Endothelial cell of umbilical vein (primary cell): ENCODE measurements at regions not wholly inside any gene's neighbourhood (a gene's known extent, or its start where the extent isn't known, plus 50 kb on each side); places are given as distances from the start of the nearest gene placed in this dataset.

ENCODE experiments used
- BruUV-seq: library from RNA; stranded (reverse); fragments of 400-500 nt; replicated peaks from 2 replicates; lab custom pipeline; 2021; lab: Mats Ljungman, UMichigan
- CTCF ChIA-PET: fragments of 300-600, 350-600 bp; sonication (Branson Sonifier 250); formaldehyde crosslinking; loops from one replicate; lab custom pipeline; 2021; ENCODE audit warnings: antibody characterized with exemption, inconsistent platforms; lab: Charles Lee
- POLR2A ChIA-PET: fragments of 300-600, 350-600 bp; sonication (Branson Sonifier 250); formaldehyde crosslinking; loops from one replicate; lab custom pipeline; 2021; ENCODE audit warnings: antibody characterized with exemption, inconsistent platforms; lab: Charles Lee
- DNase-seq: peaks from one replicate; pipeline ENCODE4 v3.0.0-alpha.2; 2011; ENCODE audit warnings: low read depth, low spot score
- FAIRE-seq: peaks from 2 replicates; lab custom pipeline; 2011; peaks lifted over from hg19 to GRCh38; lab: Jason Lieb, UNC
- H2AFZ ChIP-seq: 2 replicates; pipeline ENCODE4 v1.6.0; 2012; ENCODE audit warnings: low read depth, low read length, control low read depth, inconsistent platforms
- H3K27ac ChIP-seq: 2 replicates; pipeline ENCODE4 v1.5.1; 2011; ENCODE audit warnings: low read depth, mild to moderate bottlenecking, control low read depth, low read length, moderate library complexity; ENCODE audit not compliant: insufficient read depth
- H3K27me3 ChIP-seq, 2 experiments: 2 replicates each; pipeline versions ENCODE4 v1.6.0 to v1.6.1; 2011; ENCODE audit warnings: low read length in 2 of 2, mixed read lengths in 1 of 2; ENCODE audit not compliant: control insufficient read depth in 2 of 2, insufficient read depth in 2 of 2
- H3K36me3 ChIP-seq, 2 experiments: 2 replicates in 1 of 2; 3 replicates in 1 of 2; pipeline ENCODE4 v1.5.1; 2011; ENCODE audit warnings: low read length in 2 of 2, mild to moderate bottlenecking in 1 of 2, moderate library complexity in 1 of 2; ENCODE audit not compliant: control insufficient read depth in 2 of 2, insufficient read depth in 2 of 2; ENCODE audit errors: extremely low read depth in 1 of 2
- H3K4me1 ChIP-seq: 3 replicates; pipeline ENCODE4 v1.5.1; 2011; ENCODE audit warnings: mild to moderate bottlenecking, low read length; ENCODE audit not compliant: control insufficient read depth, insufficient read depth; ENCODE audit errors: extremely low read depth
- H3K4me2 ChIP-seq: 2 replicates; pipeline ENCODE4 v1.6.1; 2011; ENCODE audit warnings: low read length, control low read depth, mixed read lengths; ENCODE audit not compliant: insufficient read depth
- H3K4me3 ChIP-seq, 3 experiments: fragments of 200-600 bp in 1 of 3; sonication (generic), shearing (Covaris generic) in 1 of 3; replicated peaks in 1 of 3; 2 replicates each; pipeline ENCODE4 v1.5.1; 2011 to 2016; ENCODE audit warnings: control low read depth in 3 of 3, low read length in 3 of 3, mild to moderate bottlenecking in 2 of 3, inconsistent platforms in 1 of 3, low read depth in 1 of 3, moderate library complexity in 1 of 3; ENCODE audit not compliant: insufficient read depth in 1 of 3
- H3K79me2 ChIP-seq: 2 replicates; pipeline ENCODE4 v1.6.0; 2012; ENCODE audit warnings: low read length, inconsistent platforms; ENCODE audit not compliant: control insufficient read depth, insufficient read depth
- H3K9ac ChIP-seq: replicated peaks from 2 replicates; pipeline ENCODE3; 2011; ENCODE audit warnings: low read length, control low read depth; ENCODE audit not compliant: insufficient read depth; ENCODE audit errors: extremely low read depth
- H3K9me1 ChIP-seq: replicated peaks from 3 replicates; pipeline ENCODE4 v1.6.0; 2011; ENCODE audit warnings: mild to moderate bottlenecking, low read length; ENCODE audit not compliant: control insufficient read depth, insufficient read depth; ENCODE audit errors: extremely low read depth
- H3K9me3 ChIP-seq: replicated peaks from 2 replicates; pipeline ENCODE4 v1.5.1; 2012; ENCODE audit warnings: low read length, inconsistent platforms; ENCODE audit not compliant: control insufficient read depth, insufficient read depth
- H4K20me1 ChIP-seq: replicated peaks from 2 replicates; pipeline ENCODE3; 2011; ENCODE audit warnings: mild to moderate bottlenecking, low read length; ENCODE audit not compliant: control insufficient read depth, insufficient read depth; ENCODE audit errors: extremely low read depth
- CTCF ChIP-seq, 2 donors: IDR thresholded peaks; 1 replicate in 1 of 2; 2 replicates in 1 of 2; pipeline ENCODE4 v1.5.1; 2011; ENCODE audit warnings: low read length in 2 of 2, mild to moderate bottlenecking in 2 of 2, moderate library complexity in 2 of 2, control low read depth in 1 of 2, inconsistent platforms in 1 of 2, low read depth in 1 of 2; ENCODE audit not compliant: insufficient read depth in 1 of 2; ENCODE audit errors: extremely low read depth in 1 of 2
- EZH2 ChIP-seq: IDR thresholded peaks from 2 replicates; pipeline ENCODE4 v1.6.1; 2012; ENCODE audit warnings: borderline replicate concordance, low read depth, mild to moderate bottlenecking, moderate library complexity, low read length, inconsistent platforms; ENCODE audit not compliant: severe bottlenecking
- FOS ChIP-seq: IDR thresholded peaks from 2 replicates; pipeline ENCODE4 v1.6.1; 2011; ENCODE audit warnings: mild to moderate bottlenecking, low read length, moderate library complexity, borderline replicate concordance; ENCODE audit not compliant: insufficient read depth
- GATA2 ChIP-seq: IDR thresholded peaks from 2 replicates; pipeline ENCODE4 v1.7.0; 2011; ENCODE audit warnings: low read depth, mild to moderate bottlenecking, moderate library complexity, mixed read lengths, low read length; ENCODE audit not compliant: insufficient read length, insufficient read depth
- JUN ChIP-seq: IDR thresholded peaks from 2 replicates; pipeline ENCODE4 v1.6.1; 2011; ENCODE audit warnings: borderline replicate concordance, low read depth; ENCODE audit not compliant: insufficient read length, insufficient read depth
- MAX ChIP-seq: IDR thresholded peaks from 2 replicates; pipeline ENCODE4 v1.6.1; 2011; ENCODE audit not compliant: insufficient read depth, insufficient read length
- MYC ChIP-seq: IDR thresholded peaks from one replicate; pipeline ENCODE4 v1.6.1; 2011; ENCODE audit warnings: mild to moderate bottlenecking, low read depth, low read length
- POLR2A ChIP-seq: IDR thresholded peaks from 2 replicates; pipeline ENCODE4 v1.6.1; 2012; ENCODE audit warnings: low read depth, mild to moderate bottlenecking, control low read depth, low read length
- POLR2AphosphoS5 ChIP-seq: IDR thresholded peaks from 2 replicates; pipeline ENCODE4 v1.6.1; 2012; ENCODE audit warnings: low read depth, mild to moderate bottlenecking, control low read depth, low read length, moderate library complexity; ENCODE audit not compliant: insufficient read depth
- dilution Hi-C: fragments of 300-500 bp; cut with MboI; formaldehyde crosslinking; loops from one replicate; pipeline ENCODE4 v1.15.0; 2019; ENCODE audit warnings: low sequenced_read_pairs; ENCODE audit not compliant: extremely low pct_ligation_motif_present
- intact Hi-C: fragments of 100-400 bp; cut with micrococcal nuclease; formaldehyde crosslinking; loops from one replicate; pipeline ENCODE4 v1.10.0; 2022

GRCh38 chrX:51836823-51837222 is 56.6 kb upstream of the MAGED1 start:
- H3K27ac ChIP-seq = no peak overlapping the region
- intact Hi-C loops (no loop called here), dilution Hi-C loops (no loop called here)
- FAIRE-seq = no peak
- no peak overlapping the region for H3K9ac ChIP-seq
- H3K4me3 ChIP-seq = no peak overlapping the region
- H3K79me2 ChIP-seq = no peaks in the 10 kb centered on the region
- ChIA-PET POLR2A (no interaction called here), CTCF (no interaction called here)
- H2AFZ ChIP-seq = no peak overlapping the region
- no peaks in the 10 kb centered on the region for H3K4me1 ChIP-seq
- no peak overlapping the region for H3K4me2 ChIP-seq
- H3K36me3 ChIP-seq = no peaks in the 10 kb centered on the region
- no peaks in the 10 kb centered on the region for H3K9me1 ChIP-seq
- TF ChIP-seq JUN = no peak
- TF ChIP-seq EZH2 = no peak
- no peak for TF ChIP-seq FOS
- TF ChIP-seq GATA2 = no peak
- no peak for TF ChIP-seq POLR2A
- TF ChIP-seq POLR2AphosphoS5 = no peak
- no peak for TF ChIP-seq MYC
- no peak for TF ChIP-seq CTCF (IDR thresholded peaks at IDR 0.05; ENCODE audit: extremely low read depth in 1 of 2, insufficient read depth in 1 of 2, low read depth in 1 of 2, low read length in 2 of 2)
- no peak for TF ChIP-seq MAX
- no peaks in the 10 kb centered on the region for H4K20me1 ChIP-seq
- DNase-seq = no peak
- BruUV-seq = no TSS peak
- no peaks in the 10 kb centered on the region for H3K27me3 ChIP-seq
- no peaks in the 10 kb centered on the region for H3K9me3 ChIP-seq
